Mucosa of descending colon (tissue), 3 donors: ENCODE measurements at regions not wholly inside any gene's neighbourhood (a gene's known extent, or its start where the extent isn't known, plus 50 kb on each side); places are given as distances from the start of the nearest gene placed in this dataset.

Experiments used
- ATAC-seq: fragments of 200-7000 bp; cut with Tn5 transposase; one replicate; pipeline ENCODE4 v1.9.1; 2020; ENCODE audit warnings: mild to moderate bottlenecking, moderate library complexity
- DNase-seq, 3 donors: peaks; one replicate each; pipeline ENCODE4 v3.0.0-alpha.2; 2020
- H3K36me3 ChIP-seq: fragments of 200-600 bp; one replicate; pipeline ENCODE4 v1.8.0; 2021; ENCODE audit warnings: low read depth, mild to moderate bottlenecking
- H3K4me1 ChIP-seq: fragments of 200-600 bp; one replicate; pipeline ENCODE4 v1.8.0; 2021; ENCODE audit warnings: low read depth, mild to moderate bottlenecking
- H3K4me3 ChIP-seq: fragments of 200-600 bp; one replicate; pipeline ENCODE4 v1.8.0; 2021; ENCODE audit warnings: mild to moderate bottlenecking
- H3K9me3 ChIP-seq: fragments of 200-600 bp; one replicate; pipeline ENCODE4 v1.8.0; 2021; ENCODE audit warnings: mild to moderate bottlenecking
- CTCF ChIP-seq: fragments of 200-600 bp; IDR thresholded peaks from one replicate; pipeline ENCODE4 v1.8.0; 2022; ENCODE audit warnings: antibody characterized with exemption, mild to moderate bottlenecking
- intact Hi-C, 2 donors: fragments of 100-400 bp; cut with DNase I in 1 of 2; cut with micrococcal nuclease in 1 of 2; formaldehyde crosslinking; loops; one replicate each; pipeline versions ENCODE4 v1.11.0 to v1.11.1; 2022; cut with DNase I, micrococcal nuclease
- donor health status: DM: no; HTN: no; CAD: no; lungs with moderate emphysema.
- donor health status: DM: no; HTN: no; CAD: no.
- donor health status: DM: no; HTN: yes; CAD: no.

- no peak for ATAC-seq
Measured at GRCh38 chr3:71854096-71854495, 69.1 kb upstream of the PROK2 start.

GRCh38 chr3:71851878-71852277 is 66.9 kb upstream of the PROK2 start:
- TF ChIP-seq CTCF = no peak
- no peaks in the 10 kb centered on the region for H3K4me1 ChIP-seq
- DNase-seq = no peak
- ATAC-seq = no peak
- H3K4me3 ChIP-seq = no peak overlapping the region
- H3K36me3 ChIP-seq = no peaks in the 10 kb centered on the region
- H3K9me3 ChIP-seq = no peaks in the 10 kb centered on the region
- intact Hi-C loops = no loop called here

More at GRCh38 chr3:71854096-71854495, 69.1 kb upstream of the PROK2 start:
- Histone ChIP-seq H3K9me3 (no peaks in the 10 kb centered on the region), H3K4me3 (no peak overlapping the region), H3K36me3 (no peaks in the 10 kb centered on the region), H3K4me1 (no peaks in the 10 kb centered on the region)
- no peak for TF ChIP-seq CTCF
- intact Hi-C loops = no loop called here
- no peak for DNase-seq

DNA sequence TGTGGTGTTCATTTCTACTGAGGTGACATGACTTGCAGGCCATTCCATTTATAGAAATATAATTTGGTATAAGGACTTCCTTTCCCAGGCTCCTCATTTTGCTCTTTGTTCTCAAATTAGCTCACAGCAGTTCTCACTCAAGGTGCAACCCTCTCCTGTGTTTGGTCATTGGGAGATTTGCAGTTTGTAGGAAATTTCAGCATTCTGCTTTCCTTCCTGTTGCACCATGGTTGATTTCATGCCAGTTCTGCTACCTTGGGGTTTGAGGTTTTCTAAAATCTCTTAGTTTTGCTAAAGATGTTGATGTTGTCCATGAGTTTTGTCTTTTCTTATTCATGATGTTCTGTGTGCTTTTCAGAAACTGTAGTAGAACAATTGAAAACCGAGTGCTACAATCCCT is 65.7 kb upstream of the PROK2 start:
- no peak for ATAC-seq
- Histone ChIP-seq H3K36me3 (no peaks in the 10 kb centered on the region), H3K4me3 (no peak overlapping the region), H3K9me3 (no peaks in the 10 kb centered on the region), H3K4me1 (no peaks in the 10 kb centered on the region)
- no peak for DNase-seq
- intact Hi-C loops = no loop called here
- no peak for TF ChIP-seq CTCF

DNA sequence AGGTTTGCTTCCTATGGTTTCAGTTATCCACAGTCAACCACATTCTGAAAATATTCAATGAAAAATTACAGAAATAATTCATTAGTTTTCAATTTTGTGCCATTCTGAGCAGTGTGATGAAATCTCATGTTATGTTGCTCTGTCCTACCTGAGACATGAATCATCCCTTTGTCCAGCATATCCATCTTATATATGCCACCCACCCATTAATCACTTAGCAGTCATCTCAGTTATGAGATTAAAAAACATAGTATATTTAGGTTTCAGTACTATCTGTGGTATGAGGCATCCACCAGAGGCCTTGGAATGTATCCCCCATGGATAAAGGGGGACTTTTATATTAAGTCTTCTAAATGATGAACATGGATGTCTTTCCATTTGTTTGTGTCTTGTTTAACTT is 64.7 kb upstream of the PROK2 start:
- intact Hi-C loops = no loop called here

GRCh38 chr3:71847794-71848193 is 62.8 kb upstream of the PROK2 start:
- H3K4me1 ChIP-seq = no peaks in the 10 kb centered on the region
- H3K4me3 ChIP-seq = no peak overlapping the region
- H3K9me3 ChIP-seq = no peaks in the 10 kb centered on the region
- ATAC-seq (no peak), DNase-seq (no peak)
- intact Hi-C loops = no loop called here
- TF ChIP-seq CTCF = no peak
- H3K36me3 ChIP-seq = no peaks in the 10 kb centered on the region

More for the DNA sequence above, 64.7 kb upstream of the PROK2 start:
- no peaks in the 10 kb centered on the region for H3K36me3 ChIP-seq
- no peak for DNase-seq
- no peak for TF ChIP-seq CTCF
- H3K4me3 ChIP-seq = no peak overlapping the region
- no peaks in the 10 kb centered on the region for H3K4me1 ChIP-seq
- no peak for ATAC-seq
- H3K9me3 ChIP-seq = no peaks in the 10 kb centered on the region

DNA sequence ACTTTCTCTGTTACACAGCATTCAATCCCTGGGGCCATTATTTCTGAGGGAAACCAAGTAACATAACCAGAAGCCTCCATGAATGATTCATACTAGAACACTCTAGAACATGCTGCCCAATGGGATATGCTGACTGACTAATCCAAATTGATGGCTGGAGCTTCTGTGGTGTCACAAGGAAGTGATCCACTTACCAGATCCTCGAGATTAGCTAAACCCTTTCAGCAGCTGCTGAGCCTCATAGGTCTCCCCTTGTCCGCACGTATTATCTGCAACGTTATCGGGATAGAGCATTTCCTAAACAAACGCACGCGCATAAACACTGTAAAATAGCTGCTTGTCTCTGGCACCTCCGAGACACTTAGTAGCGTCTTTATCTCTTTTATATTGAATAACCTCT is 61.2 kb upstream of the PROK2 start:
- Histone ChIP-seq H3K4me1 (no peaks in the 10 kb centered on the region), H3K9me3 (no peaks in the 10 kb centered on the region), H3K36me3 (no peaks in the 10 kb centered on the region), H3K4me3 (no peak overlapping the region)
- intact Hi-C loops = no loop called here
- DNase-seq (no peak), ATAC-seq (no peak)
- TF ChIP-seq CTCF = no peak
